HG03108 (cell line): ENCODE measurements at regions not wholly inside any gene's neighbourhood (a gene's known extent, or its start where the extent isn't known, plus 50 kb on each side); places are given as distances from the start of the nearest gene placed in this dataset.
"Not testable (repeated sequence)": the region's sequence is repeated elsewhere in the genome, so short reads cannot be mapped to it uniquely, and the experiment has no call there.

ENCODE experiments used
- ATAC-seq: cut with Tn5 transposase; IDR thresholded peaks from one replicate; pipeline ENCODE4 v1.9.1; 2021; ENCODE audit warnings: moderate library complexity; ENCODE audit not compliant: unreplicated experiment

GRCh38 chr6:134791243-134791843 lies 158.6 kb downstream of the ALDH8A1 start:
- not testable (repeated sequence) for ATAC-seq

GRCh38 chr6:134787261-134787877 lies 162.5 kb downstream of the ALDH8A1 start:
- ATAC-seq, result no peak

- ATAC-seq, result no peak
These were observed 165.6 kb downstream of the ALDH8A1 start for GRCh38 chr6:134784336-134784735.

- ATAC-seq, result no peak
These were observed 171.5 kb downstream of the ALDH8A1 start for GRCh38 chr6:134778431-134778830.

- ATAC-seq, result no peak
These were observed 175.7 kb downstream of the ALDH8A1 start for GRCh38 chr6:134774201-134774638.

GRCh38 chr6:134772671-134773360 lies 177.1 kb downstream of the ALDH8A1 start:
- ATAC-seq, result no peak

GRCh38 chr6:134768931-134769330 lies 181.0 kb downstream of the ALDH8A1 start:
- no peak for ATAC-seq

GRCh38 chr6:134766497-134766896 lies 183.4 kb downstream of the ALDH8A1 start:
- no peak for ATAC-seq

GRCh38 chr6:134764741-134765140 lies 185.2 kb downstream of the ALDH8A1 start:
- ATAC-seq, result no peak

- not testable (repeated sequence) for ATAC-seq
These were observed 186.3 kb downstream of the ALDH8A1 start for GRCh38 chr6:134763575-134763974.

GRCh38 chr6:134758621-134759020 lies 191.3 kb downstream of the ALDH8A1 start:
- ATAC-seq, result no peak

- no peak for ATAC-seq
These were observed 192.0 kb downstream of the ALDH8A1 start for GRCh38 chr6:134757911-134758361.

GRCh38 chr6:134756374-134757025 lies 193.4 kb downstream of the ALDH8A1 start:
- no peak for ATAC-seq

GRCh38 chr6:134754013-134754690 lies 195.7 kb downstream of the ALDH8A1 start:
- no peak for ATAC-seq

- ATAC-seq, result no peak
These were observed 196.9 kb downstream of the ALDH8A1 start for GRCh38 chr6:134753001-134753400.

- no peak for ATAC-seq
These were observed 197.5 kb downstream of the ALDH8A1 start for GRCh38 chr6:134752445-134752844.

- ATAC-seq, result no peak
These were observed 199.2 kb downstream of the ALDH8A1 start for GRCh38 chr6:134750669-134751068.

GRCh38 chr6:134748484-134748883 lies 201.4 kb downstream of the ALDH8A1 start:
- no peak for ATAC-seq

GRCh38 chr6:134747197-134747596 lies 202.7 kb downstream of the ALDH8A1 start:
- ATAC-seq, result not testable (repeated sequence)

GRCh38 chr6:134746140-134746539 lies 203.8 kb downstream of the ALDH8A1 start:
- no peak for ATAC-seq

GRCh38 chr6:134745192-134745591 lies 204.7 kb downstream of the ALDH8A1 start:
- ATAC-seq, result not testable (repeated sequence)
